Transverse colon (tissue), 4 donors: ENCODE measurements at regions not wholly inside any gene's neighbourhood (a gene's known extent, or its start where the extent isn't known, plus 50 kb on each side); places are given as distances from the start of the nearest gene placed in this dataset.

Experiments
- CTCF ChIP-seq, 5 experiments: fragments of 200-600 bp in 3 of 5; fragments of 450-650 bp in 2 of 5; sonication (generic) in 3 of 5; IDR thresholded peaks; 1 replicate in 2 of 5; 2 replicates in 3 of 5; pipeline ENCODE4 v1.5.1; 2016 to 2017; ENCODE audit warnings: antibody characterized with exemption in 5 of 5, inconsistent platforms in 3 of 5, mild to moderate bottlenecking in 2 of 5, moderate library complexity in 1 of 5
- POLR2AphosphoS5 ChIP-seq, 3 donors: sonication (generic); formaldehyde crosslinking; IDR thresholded peaks; one replicate each; pipeline ENCODE4 v1.6.1; 2016; ENCODE audit warnings: antibody characterized with exemption in 3 of 3

DNA sequence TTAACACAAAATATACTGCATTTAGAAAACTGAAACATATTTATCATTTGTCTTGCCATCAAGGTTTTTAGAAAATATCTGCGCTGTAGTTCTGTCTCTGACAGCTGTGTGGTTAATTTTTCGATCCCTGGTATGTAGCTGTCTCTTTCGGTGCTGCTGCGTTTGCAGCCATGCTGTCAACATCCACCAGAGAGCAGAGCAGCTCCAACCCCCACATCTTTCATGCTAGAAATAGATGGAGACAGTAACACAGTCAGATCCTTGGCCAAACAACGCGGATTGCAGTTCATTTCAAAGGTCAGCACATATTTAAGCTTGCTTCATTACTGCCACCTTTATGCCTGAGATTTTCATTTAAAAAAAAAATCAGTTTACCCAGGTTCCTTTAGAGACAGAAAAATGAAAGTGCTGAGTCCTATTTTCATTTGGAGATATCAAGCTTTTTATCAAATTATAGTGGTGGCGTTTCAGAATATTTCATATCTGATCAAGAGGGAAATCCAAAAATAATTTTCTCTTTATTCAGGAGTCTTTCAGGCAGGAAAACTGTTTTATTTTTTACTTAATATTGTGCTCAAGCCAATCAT, 157.7 kb upstream of the MMS22L start:
- TF ChIP-seq CTCF (IDR thresholded peaks at IDR 0.05) (peak in 2 of 5 experiments; percentile 7 to 8), POLR2AphosphoS5 (IDR thresholded peaks at IDR 0.05) (no peak)
